GM19395 (cell line): ENCODE measurements at regions not wholly inside any gene's neighbourhood (a gene's known extent, or its start where the extent isn't known, plus 50 kb on each side); places are given as distances from the start of the nearest gene placed in this dataset.

Experiments used
- ATAC-seq: cut with Tn5 transposase; IDR thresholded peaks from one replicate; pipeline ENCODE4 v1.9.1; 2021; ENCODE audit warnings: mild to moderate bottlenecking, moderate library complexity; ENCODE audit not compliant: unreplicated experiment

DNA sequence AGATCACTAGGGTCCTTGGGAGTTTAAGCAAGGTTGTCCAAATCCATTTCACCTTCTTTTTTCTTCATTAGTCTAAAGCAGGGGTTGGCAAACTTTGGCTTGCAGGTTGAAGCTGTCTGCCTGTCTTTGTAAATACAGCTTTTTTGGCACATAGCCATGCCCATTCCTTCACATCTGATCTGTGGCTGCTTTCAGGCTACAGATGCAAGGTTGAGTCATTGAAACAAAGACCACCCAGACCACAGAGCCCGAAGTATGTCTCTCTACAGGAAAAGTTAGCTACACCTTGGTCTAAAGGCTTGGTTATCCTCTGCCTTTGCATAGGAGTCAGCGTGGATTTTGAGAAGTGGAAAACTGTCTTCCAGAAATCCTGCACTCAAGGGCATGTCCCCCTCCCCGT is 238.1 kb upstream of the STS start:
- ATAC-seq = no peak

DNA sequence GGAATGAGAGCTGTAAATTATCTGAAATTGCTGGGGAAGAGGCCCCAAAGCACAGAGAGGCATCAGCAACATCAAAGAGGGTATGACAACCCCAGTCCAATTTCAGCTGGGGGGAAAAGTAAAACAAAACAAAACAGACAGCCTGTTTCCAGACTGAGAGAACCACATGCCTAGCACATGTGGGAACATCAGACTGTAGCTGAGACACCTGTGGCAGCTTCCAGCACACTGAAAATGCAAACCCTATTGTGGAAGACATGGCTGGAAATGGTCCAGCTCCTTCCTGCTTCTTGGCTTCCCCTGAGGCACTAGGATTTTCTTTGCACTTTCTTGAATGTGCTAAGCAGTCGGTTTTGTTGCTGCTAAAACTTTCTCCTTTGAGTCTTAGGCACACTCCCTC is 240.9 kb upstream of the STS start:
- ATAC-seq = no peak

- no peak for ATAC-seq
These were observed 243.4 kb upstream of the STS start for GRCh38 chrX:6904156-6904555.

GRCh38 chrX:6898371-6898770 is 249.1 kb upstream of the STS start:
- no peak for ATAC-seq

DNA sequence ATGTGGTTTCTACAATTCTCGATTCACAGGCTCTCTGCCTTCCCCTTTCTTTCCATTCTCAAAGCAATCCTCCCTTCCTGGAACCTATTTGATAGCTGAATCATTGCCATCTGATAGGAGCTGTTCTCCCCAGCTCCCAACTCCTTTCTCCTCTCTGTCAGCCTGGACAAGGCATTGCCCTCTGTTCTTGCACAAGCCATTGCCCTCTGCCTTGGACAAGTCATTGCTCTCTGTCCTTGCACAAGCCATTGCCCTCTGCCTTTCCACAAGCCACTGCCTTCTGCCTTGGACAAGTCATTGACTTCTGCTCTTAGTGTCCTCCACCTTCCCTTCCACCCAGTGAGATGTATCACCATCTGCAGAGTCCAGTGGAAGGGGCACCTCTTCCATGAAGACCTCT is 256.1 kb upstream of the STS start:
- no peak for ATAC-seq

DNA sequence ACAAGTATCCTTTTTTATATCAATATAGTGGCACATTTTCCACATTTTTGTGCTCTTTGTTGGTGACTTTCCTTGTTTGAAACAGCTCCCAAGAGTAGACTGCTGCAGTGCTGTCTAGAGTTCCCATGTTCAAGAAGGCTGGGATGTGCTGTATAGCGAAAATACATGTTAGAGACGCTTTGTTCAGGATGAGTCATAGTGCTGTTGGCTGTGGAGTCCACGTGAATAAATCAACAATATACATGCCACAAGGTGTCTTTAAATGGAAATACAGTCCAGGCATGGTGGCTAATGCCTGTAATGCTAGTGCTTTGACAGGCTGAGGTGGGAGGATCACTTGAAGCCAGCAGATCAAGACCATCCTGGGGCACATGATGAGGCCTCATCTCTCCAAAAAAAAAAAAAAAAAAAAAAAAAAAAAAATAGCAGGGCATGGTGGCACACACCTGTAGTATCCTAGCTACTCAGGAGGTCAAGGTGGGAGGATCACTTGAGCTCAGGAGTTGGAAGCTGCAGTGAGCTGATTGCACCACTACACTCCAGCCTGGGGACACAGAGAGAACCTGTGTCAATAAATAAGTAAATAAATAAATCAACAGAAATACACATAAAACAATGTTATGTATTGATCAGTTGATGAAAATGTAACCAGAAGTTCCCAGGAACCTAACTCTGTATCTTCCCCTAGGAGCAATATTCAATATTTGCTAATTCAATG is 256.8 kb upstream of the STS start:
- no peak for ATAC-seq

GRCh38 chrX:6885909-6886308 is 261.6 kb upstream of the STS start:
- no peak for ATAC-seq

- ATAC-seq = no peak
These were observed 262.1 kb upstream of the STS start for GRCh38 chrX:6885396-6885795.

DNA sequence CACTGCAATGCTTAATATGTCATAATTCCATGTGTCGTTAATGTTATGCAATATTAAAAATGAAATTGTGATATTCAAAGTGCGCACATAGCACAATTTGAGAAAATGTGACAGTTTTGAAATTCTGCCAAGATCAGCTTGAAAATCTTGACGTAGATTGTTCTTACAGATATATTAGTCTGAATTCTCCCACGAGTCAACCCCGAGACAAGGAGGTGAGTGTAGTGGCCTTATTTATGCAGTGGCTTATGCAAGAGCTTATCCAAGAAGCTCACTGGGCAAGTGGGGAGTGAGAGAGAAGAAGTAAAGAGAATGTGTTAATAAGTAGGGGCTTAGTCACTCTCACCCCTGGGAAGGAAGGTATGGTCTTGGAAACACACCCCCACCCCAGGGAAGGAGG is 286.1 kb upstream of the STS start:
- ATAC-seq = no peak

DNA sequence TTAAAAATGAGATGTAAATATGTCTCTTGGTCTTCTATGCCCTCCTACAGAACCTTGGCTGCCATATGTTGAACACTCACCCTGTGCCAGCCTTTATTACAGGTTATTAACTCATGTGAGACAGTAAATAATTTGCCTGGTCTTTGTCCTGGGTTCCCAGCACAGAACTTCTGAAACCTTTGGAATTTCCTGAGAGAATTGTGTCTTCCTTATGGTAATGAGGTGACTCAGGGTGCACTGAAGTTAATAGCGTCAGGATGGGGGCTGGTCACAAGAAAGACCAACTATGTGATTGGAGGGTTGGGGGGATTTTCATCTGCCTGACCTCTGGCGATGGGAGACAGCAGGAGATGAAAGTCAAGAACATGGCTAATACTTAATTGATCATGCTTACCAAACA is 289.8 kb upstream of the STS start:
- ATAC-seq = no peak

- no peak for ATAC-seq
These were observed 291.0 kb upstream of the STS start for GRCh38 chrX:6856471-6856870.

GRCh38 chrX:6852869-6853268 is 294.6 kb upstream of the STS start:
- ATAC-seq = no peak

DNA sequence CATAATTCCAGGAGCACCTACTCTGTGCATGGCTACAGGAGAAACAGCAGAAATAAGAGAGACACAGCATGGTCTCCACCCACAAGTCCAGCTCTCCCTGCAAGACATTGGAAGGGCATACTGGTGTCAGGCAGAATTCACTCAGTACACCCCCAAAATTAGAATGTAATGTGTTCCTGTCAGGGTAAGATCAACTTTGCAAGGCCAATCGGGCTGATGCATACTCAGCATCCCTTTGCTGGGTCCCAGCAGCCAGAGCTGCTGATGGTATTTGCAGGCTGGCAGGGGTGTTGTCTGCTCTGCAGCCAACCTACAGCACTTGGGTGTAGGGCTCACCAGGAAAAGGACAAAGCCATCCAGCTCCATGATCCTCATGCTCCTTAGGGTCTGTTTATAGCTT is 295.4 kb upstream of the STS start:
- no peak for ATAC-seq

DNA sequence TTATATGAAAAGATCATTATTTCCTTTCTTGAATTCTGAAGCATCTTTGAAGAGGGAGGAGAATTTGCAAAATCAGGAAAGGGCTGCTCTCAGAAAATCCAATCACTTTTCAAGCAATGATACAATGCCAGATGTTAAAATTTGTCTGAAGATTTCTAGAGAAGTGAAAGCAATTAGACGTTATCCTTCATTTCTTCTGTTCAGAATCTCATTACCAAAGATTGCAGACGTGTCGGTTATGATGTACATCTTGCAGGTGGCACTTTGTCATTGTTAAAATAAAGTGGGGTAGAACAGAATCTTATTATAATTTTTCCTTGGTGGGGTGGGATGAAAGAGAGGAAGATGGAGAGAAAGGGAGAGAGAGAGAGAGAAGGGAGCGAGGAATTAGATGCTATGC is 296.4 kb upstream of the STS start:
- ATAC-seq = no peak

GRCh38 chrX:6849716-6850414 is 297.6 kb upstream of the STS start:
- no peak for ATAC-seq

GRCh38 chrX:6832619-6833018 is 297.7 kb upstream of the VCX3A start:
- no peak for ATAC-seq

- ATAC-seq = no peak
These were observed 291.9 kb upstream of the VCX3A start for GRCh38 chrX:6826856-6827255.

DNA sequence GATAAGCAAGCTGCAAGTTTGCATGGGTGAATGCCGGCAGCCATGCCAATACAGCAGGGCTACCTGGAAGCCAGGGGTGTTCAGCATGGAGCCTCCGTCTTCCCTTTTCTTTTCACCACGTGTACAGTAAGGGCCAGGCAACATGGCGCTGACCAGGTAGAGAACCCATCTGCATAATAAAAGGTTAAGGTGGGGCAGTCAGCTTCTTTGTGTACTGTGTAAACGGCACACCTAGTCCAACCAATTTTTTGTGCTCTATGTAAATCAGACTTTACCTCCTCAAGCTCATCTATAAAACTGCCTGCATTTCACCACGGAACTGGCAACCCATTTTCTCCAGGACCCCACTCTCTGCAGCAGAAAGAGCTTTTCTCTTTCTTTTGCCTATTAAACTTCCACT is 286.8 kb upstream of the VCX3A start:
- ATAC-seq = no peak

DNA sequence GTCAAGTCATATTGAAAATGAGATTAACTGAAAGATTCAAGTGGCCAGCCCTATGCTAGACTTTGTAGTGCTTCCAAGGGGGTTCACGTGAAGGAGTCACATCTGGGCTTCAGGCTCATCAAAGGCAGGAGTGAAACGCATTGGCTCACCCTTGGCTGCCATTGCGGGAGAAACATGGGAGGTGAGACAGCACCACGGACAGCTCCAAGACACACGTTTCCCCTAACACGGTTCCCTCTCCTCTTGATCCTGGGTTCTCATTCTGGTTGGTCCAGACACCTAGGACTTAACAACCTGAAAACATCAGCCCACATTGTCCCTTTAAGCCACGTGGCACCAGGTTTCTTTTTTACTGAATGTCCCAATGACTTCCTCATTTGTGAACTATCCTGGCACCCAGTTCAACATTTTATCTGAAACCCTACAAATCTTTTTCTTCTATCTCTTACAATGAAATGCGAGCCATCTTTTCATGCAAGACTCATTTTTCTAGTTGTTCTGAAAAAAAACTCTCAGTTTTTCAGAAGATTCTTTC is 279.0 kb upstream of the VCX3A start:
- no peak for ATAC-seq

GRCh38 chrX:6812087-6812486 is 277.2 kb upstream of the VCX3A start:
- no peak for ATAC-seq

GRCh38 chrX:6810776-6811175 is 275.9 kb upstream of the VCX3A start:
- ATAC-seq = no peak

- no peak for ATAC-seq
These were observed 268.7 kb upstream of the VCX3A start for GRCh38 chrX:6803607-6804006.

DNA sequence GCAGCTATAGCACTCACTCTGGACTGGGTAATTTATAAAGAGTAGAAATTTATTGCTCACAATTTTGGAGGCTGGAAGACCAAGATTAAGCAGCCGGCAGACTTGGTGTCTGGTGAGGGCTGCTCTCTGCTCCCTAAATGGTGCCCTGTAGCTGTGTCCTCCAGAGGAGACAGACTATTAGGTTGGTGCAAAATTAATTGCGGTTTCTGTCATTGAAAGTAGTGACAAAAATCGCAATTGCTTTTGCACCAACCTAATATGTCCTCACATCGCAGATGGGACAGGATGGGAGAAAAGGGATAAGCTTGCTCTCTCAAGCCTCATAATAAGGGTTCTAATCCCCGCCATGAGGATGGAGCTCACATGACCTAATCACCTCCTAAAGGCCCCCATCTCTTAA is 258.1 kb upstream of the VCX3A start:
- no peak for ATAC-seq
